PC-3 (cell line): ENCODE measurements at regions not wholly inside any gene's neighbourhood (a gene's known extent, or its start where the extent isn't known, plus 50 kb on each side); places are given as distances from the start of the nearest gene placed in this dataset.
"Not testable (repeated sequence)": the region's sequence is repeated elsewhere in the genome, so short reads cannot be mapped to it uniquely, and the experiment has no call there.

Experiments
- ATAC-seq: fragments of 200-7000 bp; cut with Tn5 transposase; 2 replicates; pipeline ENCODE4 v1.9.1; 2020; ENCODE audit warnings: mild to moderate bottlenecking, moderate library complexity
- BruUV-seq: library from RNA; stranded (reverse); fragments of 400-500 nt; replicated peaks from 2 replicates; lab custom pipeline; 2021; lab: Mats Ljungman, UMichigan
- CTCF ChIA-PET: fragments of 300-600 bp; sonication (Branson Sonifier 250); formaldehyde crosslinking; loops from one replicate; lab custom pipeline; 2022; ENCODE audit warnings: antibody characterized with exemption; lab: Charles Lee
- POLR2A ChIA-PET: fragments of 300-600 bp; sonication (Branson Sonifier 250); formaldehyde crosslinking; loops from one replicate; lab custom pipeline; 2022; ENCODE audit warnings: antibody characterized with exemption; ENCODE audit not compliant: unreplicated experiment; lab: Charles Lee
- DNase-seq: peaks from one replicate; pipeline ENCODE4 v3.0.0-alpha.2; 2015
- H2AFZ ChIP-seq: fragments of 300-600 bp; sonication (generic); 2 replicates; pipeline ENCODE4 v1.6.0; 2016; ENCODE audit warnings: antibody characterized with exemption, low read length
- H3F3A ChIP-seq: fragments of 300-600 bp; sonication (generic); one replicate; pipeline ENCODE4 v1.6.0; 2017; ENCODE audit warnings: antibody characterized with exemption, low read length, control low read depth, mild to moderate bottlenecking; ENCODE audit not compliant: unreplicated experiment
- H3K27ac ChIP-seq: fragments of 300-600 bp; sonication (generic); 2 replicates; pipeline ENCODE4 v1.5.1; 2016; ENCODE audit warnings: mild to moderate bottlenecking, low read length
- H3K27me3 ChIP-seq: fragments of 300-600 bp; sonication (generic); 2 replicates; pipeline ENCODE4 v1.6.1; 2016; ENCODE audit warnings: low read length, mixed read lengths
- H3K36me3 ChIP-seq: fragments of 300-600 bp; sonication (generic); 2 replicates; pipeline ENCODE4 v1.6.1; 2016; ENCODE audit warnings: low read depth, mixed run types, low read length, mixed read lengths
- H3K4me1 ChIP-seq: fragments of 300-600 bp; sonication (generic); 2 replicates; pipeline ENCODE4 v1.5.1; 2016; ENCODE audit warnings: low read length; ENCODE audit not compliant: insufficient read depth
- H3K4me2 ChIP-seq: fragments of 300-600 bp; sonication (generic); 2 replicates; pipeline ENCODE4 v1.6.0; 2016; ENCODE audit warnings: low read length
- H3K4me3 ChIP-seq: fragments of 300-600 bp; sonication (generic); 2 replicates; pipeline ENCODE4 v1.5.1; 2016; ENCODE audit warnings: mild to moderate bottlenecking, low read length, mixed read lengths
- H3K79me2 ChIP-seq: fragments of 300-600 bp; sonication (generic); 2 replicates; pipeline ENCODE4 v1.6.1; 2017; ENCODE audit warnings: low read length, mixed read lengths
- H3K9ac ChIP-seq: fragments of 300-600 bp; sonication (generic); 2 replicates; pipeline ENCODE4 v1.6.0; 2016; ENCODE audit warnings: mild to moderate bottlenecking, low read length
- H3K9me2 ChIP-seq: fragments of 300-600 bp; sonication (generic); replicated peaks from 2 replicates; pipeline ENCODE4 v1.6.1; 2016; ENCODE audit warnings: mixed run types, low read length, mixed read lengths
- H3K9me3 ChIP-seq: fragments of 300-600 bp; sonication (generic); 2 replicates; pipeline ENCODE4 v1.6.1; 2016; ENCODE audit warnings: low read length, mixed read lengths
- H4K20me1 ChIP-seq: fragments of 300-600 bp; sonication (generic); 2 replicates; pipeline ENCODE4 v1.6.1; 2016; ENCODE audit warnings: low read length, mixed read lengths
- EZH2 ChIP-seq: fragments of 300-600 bp; sonication (generic); IDR thresholded peaks from one replicate; pipeline ENCODE4 v1.6.1; 2017; ENCODE audit warnings: antibody characterized with exemption, mild to moderate bottlenecking, low read length; ENCODE audit not compliant: unreplicated experiment
- EZH2phosphoT487 ChIP-seq: fragments of 300-600 bp; sonication (generic); IDR thresholded peaks from 2 replicates; pipeline ENCODE4 v1.6.1; 2018; ENCODE audit warnings: mild to moderate bottlenecking, antibody characterized with exemption, low read length, borderline replicate concordance
- intact Hi-C: fragments of 100-400 bp; cut with micrococcal nuclease; formaldehyde crosslinking; loops from 2 replicates; pipeline ENCODE4 v1.9.0; 2023
- TF ChIP-seq, protein P1 (sequence below): fragments of 300-600 bp; sonication (generic); conservative IDR thresholded peaks from 2 replicates; pipeline ENCODE4 v1.5.1; 2017; ENCODE audit warnings: antibody characterized with exemption, low read depth, mild to moderate bottlenecking, low read length

DNA sequence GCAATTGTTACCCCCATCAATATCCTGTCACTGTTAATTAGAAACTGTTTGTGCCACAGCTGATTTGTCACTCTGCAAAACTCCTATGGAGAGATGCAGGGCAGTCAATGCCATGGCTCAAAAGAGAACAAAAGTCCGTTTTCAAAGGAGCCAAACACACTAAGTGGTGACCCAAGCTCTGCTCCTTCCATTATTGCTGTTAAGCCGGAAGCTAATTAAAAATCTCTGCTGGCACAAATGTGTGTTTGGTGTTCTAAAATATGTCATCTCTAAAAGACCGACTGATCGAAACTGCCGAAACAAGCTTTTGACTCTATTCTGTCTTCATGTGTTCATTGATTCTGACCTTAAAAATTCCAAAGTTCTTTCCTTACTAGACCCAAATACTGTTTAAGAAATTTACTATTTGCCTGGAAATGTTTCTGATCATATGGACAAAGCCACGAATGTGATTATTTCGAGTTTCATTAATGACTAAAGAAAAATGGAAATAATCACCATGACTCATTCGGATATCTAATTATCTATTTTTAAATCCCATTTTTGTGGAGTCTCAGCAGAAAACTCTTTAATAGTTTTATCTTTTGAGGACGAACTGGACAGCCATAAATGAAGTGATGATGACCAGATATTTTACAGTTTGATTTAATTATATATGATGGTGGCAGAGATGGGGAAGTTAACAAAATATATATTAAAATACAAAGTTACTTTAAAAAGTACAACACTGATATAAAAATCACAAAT, 287.6 kb downstream of the SOCS6 start:
- H3F3A ChIP-seq = no peaks in the 10 kb centered on the region
- no peak for ATAC-seq
- ChIA-PET POLR2A (no interaction called here), CTCF (no interaction called here)
- H3K36me3 ChIP-seq = no peaks in the 10 kb centered on the region
- DNase-seq = no peak
- H3K9me2 ChIP-seq = no peaks in the 10 kb centered on the region
- H3K4me3 ChIP-seq = no peak overlapping the region
- 0 out of 2 replicates have a peak, but pooled peaks cover 5% of the 10 kb centered on the region for H3K27me3 ChIP-seq
- no peaks in the 10 kb centered on the region for H3K9me3 ChIP-seq
- H2AFZ ChIP-seq = no peak overlapping the region
- no peak overlapping the region for H3K4me2 ChIP-seq
- intact Hi-C loops = no loop called here
- H4K20me1 ChIP-seq = no peaks in the 10 kb centered on the region
- H3K9ac ChIP-seq = no peak overlapping the region
- TF ChIP-seq, protein P1, sequence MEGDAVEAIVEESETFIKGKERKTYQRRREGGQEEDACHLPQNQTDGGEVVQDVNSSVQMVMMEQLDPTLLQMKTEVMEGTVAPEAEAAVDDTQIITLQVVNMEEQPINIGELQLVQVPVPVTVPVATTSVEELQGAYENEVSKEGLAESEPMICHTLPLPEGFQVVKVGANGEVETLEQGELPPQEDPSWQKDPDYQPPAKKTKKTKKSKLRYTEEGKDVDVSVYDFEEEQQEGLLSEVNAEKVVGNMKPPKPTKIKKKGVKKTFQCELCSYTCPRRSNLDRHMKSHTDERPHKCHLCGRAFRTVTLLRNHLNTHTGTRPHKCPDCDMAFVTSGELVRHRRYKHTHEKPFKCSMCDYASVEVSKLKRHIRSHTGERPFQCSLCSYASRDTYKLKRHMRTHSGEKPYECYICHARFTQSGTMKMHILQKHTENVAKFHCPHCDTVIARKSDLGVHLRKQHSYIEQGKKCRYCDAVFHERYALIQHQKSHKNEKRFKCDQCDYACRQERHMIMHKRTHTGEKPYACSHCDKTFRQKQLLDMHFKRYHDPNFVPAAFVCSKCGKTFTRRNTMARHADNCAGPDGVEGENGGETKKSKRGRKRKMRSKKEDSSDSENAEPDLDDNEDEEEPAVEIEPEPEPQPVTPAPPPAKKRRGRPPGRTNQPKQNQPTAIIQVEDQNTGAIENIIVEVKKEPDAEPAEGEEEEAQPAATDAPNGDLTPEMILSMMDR = no peak
- TF ChIP-seq EZH2phosphoT487 (no peak), EZH2 (no peak)
- H3K79me2 ChIP-seq = no peaks in the 10 kb centered on the region
- H3K27ac ChIP-seq = no peak overlapping the region
- H3K4me1 ChIP-seq = no peaks in the 10 kb centered on the region
- no TSS peak for BruUV-seq

DNA sequence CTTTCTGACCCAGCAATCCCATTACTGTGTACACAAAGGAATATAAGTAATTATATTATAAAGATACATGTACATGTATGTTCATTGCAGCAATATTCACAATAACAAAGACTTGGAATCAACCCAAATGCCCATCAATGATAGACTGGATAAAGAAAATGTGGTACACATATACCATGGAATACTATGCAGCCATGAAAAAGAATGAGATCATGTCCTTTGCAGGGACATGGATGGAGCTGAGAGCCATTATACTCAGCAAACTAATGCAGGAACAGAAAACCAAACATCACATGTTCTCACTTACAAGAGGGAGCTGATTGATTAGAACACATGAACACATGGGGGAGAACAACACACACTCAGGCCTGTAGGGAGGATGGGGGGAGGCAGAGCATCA, 286.1 kb downstream of the SOCS6 start:
- H3K27me3 ChIP-seq, H3K27ac ChIP-seq, H3K79me2 ChIP-seq, ATAC-seq, H3K9ac ChIP-seq, H2AFZ ChIP-seq, DNase-seq, H3K4me3 ChIP-seq, H3K4me2 ChIP-seq, H3F3A ChIP-seq, intact Hi-C loops, H3K9me2 ChIP-seq, BruUV-seq, POLR2A ChIA-PET, H3K9me3 ChIP-seq, H3K36me3 ChIP-seq, CTCF ChIA-PET, H3K4me1 ChIP-seq, H4K20me1 ChIP-seq: not testable (repeated sequence)

DNA sequence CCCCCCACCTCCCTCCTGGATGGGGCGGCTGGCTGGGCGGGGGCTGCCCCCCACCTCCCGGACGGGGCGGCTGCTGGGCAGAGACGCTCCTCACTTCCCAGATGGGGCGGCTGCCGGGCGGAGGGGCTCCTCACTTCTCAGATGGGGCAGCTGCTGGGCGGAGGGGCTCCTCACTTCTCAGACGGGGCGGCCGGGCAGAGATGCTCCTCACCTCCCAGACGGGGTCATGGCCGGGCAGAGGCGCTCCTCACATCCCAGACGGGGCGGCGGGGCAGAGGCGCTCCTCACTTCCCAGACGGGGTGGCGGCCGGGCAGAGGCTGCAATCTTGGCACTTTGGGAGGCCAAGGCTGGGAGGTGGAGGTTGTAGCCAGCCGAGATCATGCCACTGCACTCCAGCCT, 280.8 kb downstream of the SOCS6 start:
- ATAC-seq = not testable (repeated sequence)

DNA sequence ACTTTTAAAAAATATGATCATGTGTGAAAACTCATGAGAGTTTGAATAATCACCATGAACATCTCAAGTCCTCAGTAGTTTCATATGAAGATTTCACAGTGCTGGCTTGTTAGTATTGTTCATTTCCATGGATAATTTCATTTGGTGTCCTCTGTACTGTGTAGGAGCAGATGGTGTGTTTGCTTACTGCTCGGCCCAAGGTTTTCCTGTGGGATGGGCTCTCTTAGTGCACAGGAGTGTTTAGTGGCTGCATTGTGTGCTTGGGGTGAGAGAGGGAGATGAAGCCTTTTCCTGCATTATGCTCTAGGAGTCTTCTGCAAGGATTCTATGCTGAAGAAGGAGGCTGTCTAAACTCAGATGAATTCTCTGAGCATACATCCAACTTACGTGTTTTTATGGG, 270.6 kb downstream of the SOCS6 start:
- TF ChIP-seq EZH2phosphoT487 (no peak), EZH2 (no peak)
- TF ChIP-seq, protein P1 = no peak
- ChIA-PET POLR2A (no interaction called here), CTCF (no interaction called here)
- no peak overlapping the region for H3K27ac ChIP-seq
- no peak overlapping the region for H2AFZ ChIP-seq
- no peak overlapping the region for H3K9ac ChIP-seq
- no peaks in the 10 kb centered on the region for H3K79me2 ChIP-seq
- no peak for DNase-seq
- no TSS peak for BruUV-seq
- no peak for ATAC-seq
- no peaks in the 10 kb centered on the region for H4K20me1 ChIP-seq
- no peaks in the 10 kb centered on the region for H3K27me3 ChIP-seq
- intact Hi-C loops = no loop called here
- H3K4me1 ChIP-seq = no peaks in the 10 kb centered on the region
- H3K9me3 ChIP-seq = no peaks in the 10 kb centered on the region
- H3K36me3 ChIP-seq = no peaks in the 10 kb centered on the region
- no peak overlapping the region for H3K4me3 ChIP-seq
- no peaks in the 10 kb centered on the region for H3F3A ChIP-seq
- H3K4me2 ChIP-seq = no peak overlapping the region
- no peaks in the 10 kb centered on the region for H3K9me2 ChIP-seq

More for the DNA sequence above, 280.8 kb downstream of the SOCS6 start:
- DNase-seq, H3K4me3 ChIP-seq, H4K20me1 ChIP-seq, H3K27ac ChIP-seq, POLR2A ChIA-PET, H3K4me2 ChIP-seq, H3K9me3 ChIP-seq, BruUV-seq, H2AFZ ChIP-seq, H3K36me3 ChIP-seq, H3K9ac ChIP-seq, H3K4me1 ChIP-seq, CTCF ChIA-PET, H3F3A ChIP-seq, H3K27me3 ChIP-seq, H3K79me2 ChIP-seq, H3K9me2 ChIP-seq, intact Hi-C loops: not testable (repeated sequence)
